NCI-H2107 treated with DMSO at 0.1 percent for 48 hours (cell line): ENCODE measurements at regions not wholly inside any gene's neighbourhood (a gene's known extent, or its start where the extent isn't known, plus 50 kb on each side); places are given as distances from the start of the nearest gene placed in this dataset.
"Not testable (repeated sequence)": the region's sequence is repeated elsewhere in the genome, so short reads cannot be mapped to it uniquely, and the experiment has no call there.

Source experiments
- DNase-seq: peaks from one replicate; lab custom pipeline; 2025; ENCODE audit not compliant: unreplicated experiment; lab: John Stamatoyannopoulos, UW

DNA sequence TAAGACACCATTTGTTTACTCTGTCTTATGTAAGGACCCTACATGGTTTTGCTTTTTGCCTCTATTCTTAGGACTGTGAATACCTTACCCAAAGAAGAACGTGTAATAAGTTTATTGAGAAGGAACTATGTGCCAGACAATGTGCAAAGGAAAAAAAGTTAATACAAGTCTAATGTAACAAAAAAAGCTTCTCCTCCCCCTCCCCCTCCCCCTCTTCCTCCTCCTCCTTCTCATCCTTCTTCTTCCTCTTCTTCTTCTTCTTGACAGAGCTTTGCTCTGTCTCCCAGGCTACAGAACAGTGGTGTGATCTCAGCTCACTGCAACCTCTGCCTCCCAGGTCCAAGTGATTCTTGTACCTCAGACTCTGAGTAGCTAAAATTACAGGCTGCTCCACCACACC, 50.9 kb upstream of the MITF start:
- DNase-seq: no peak

DNA sequence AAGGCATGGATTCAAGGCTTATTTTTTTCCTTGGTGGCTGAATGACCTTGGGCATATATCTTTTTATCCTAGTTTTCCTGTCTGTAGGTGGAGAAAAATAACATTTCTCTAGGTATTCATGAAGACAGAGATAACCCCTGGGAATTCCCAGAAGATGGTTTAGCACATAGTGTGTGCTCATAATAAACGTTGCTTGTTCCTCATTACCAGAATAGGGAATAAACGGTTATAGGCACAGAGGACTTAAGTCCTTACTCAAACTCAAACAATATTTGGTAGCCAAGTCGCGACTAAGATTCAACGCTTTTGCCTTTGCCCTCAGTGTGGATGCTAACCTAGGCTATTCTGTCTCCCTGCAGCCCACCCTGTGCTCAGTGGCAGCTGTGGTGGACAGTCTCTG, 51.6 kb upstream of the MITF start:
- no peak for DNase-seq

DNA sequence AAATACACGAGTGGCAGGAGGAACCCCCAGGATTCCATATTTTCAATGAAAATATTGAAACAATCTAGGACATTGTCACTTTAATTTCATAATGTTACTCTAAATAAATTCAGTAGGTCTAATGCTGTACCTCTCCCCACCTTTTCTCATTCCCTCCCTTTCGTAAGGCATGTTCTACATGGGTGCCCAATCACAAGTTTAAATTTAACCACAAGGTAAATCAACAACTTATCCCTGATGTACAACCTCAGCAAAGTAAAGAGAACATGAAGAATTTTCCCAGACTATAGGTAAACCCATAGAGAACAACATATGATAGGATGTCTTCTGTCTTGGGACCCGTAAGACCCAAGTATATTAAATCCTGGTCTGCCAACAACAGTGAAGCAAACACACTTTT, 53.2 kb upstream of the MITF start:
- no peak for DNase-seq

DNA sequence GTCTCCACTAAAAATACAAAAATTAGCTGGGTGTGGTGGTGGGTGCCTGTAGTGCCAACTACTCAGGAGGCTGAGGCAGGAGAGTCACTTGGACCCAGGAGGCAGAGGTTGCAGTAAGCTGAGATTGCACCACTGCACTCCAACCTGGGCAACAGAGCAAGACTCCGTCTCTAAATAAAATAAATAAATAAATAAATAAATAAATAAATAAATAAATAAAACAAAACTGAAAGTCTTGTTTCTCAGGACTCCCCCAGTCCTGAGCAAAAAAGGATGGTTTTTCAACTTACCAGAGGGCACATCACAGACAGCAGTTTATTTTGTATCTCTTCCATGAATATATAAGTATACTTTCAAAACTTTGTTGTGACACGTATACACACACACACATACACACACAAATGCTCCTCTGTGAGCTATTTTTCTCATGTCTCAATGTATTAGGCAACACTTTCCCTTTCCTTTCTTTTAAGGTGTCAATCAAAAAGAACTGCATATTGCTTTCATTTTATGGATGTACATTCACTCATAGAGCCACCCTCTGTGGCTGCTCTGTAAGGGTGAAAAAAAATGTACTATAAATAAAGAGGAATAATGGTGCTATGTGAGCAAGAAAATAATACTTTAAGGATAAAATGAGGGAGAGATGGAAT, 54.8 kb upstream of the MITF start:
- DNase-seq: no peak

DNA sequence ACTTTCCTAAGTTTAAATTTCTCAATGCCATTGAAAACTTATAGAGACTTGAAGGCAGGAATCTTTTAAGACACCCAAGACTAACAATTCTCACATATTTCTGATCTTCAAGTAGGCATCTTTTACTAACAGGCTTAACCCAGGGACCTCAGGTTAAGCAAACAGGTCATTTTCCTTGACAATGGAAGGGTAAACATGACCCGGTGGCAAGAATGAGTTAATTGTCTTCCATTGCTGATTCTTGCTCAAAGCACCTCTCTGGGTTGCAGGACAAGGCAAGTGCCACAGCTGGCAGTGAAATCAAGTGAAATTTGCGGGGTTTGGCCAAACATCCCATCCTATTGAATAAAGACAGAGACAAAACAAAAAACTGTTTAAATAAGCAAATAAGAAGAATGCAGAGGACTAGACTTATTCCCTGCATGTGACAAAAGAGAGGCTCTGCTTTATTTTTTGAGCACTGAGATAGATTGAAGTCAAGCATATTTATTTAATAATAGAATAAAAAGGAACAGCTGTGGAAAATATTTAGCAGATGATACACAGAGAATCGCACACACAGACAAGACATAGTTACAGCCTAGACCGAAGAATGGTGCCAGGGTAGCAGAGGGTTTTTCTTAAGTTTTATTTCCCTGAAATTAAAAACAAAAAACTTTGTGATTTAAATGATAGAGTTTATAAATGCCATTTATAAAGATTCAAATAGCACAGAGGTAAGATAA, 56.0 kb upstream of the MITF start:
- no peak for DNase-seq

DNA sequence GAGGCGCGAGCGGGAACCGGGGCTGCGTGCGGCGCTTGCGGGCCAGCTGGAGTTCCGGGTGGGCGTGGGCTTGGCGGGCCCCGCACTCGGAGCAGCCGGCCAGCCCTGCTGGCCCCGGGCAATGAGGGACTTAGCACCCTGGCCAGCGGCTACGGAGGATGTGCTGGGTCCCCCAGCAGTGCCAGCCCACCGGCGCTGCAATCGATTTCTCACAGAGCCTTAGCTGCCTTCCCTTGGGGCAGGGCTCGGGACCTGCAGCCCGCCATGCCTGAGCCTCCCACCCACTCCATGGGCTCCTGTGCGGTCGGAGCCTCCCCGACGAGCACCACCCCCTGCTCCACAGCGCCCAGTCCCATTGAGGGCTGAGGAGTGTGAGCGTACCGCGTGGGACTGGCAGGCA, 61.8 kb upstream of the MITF start:
- DNase-seq: not testable (repeated sequence)

DNA sequence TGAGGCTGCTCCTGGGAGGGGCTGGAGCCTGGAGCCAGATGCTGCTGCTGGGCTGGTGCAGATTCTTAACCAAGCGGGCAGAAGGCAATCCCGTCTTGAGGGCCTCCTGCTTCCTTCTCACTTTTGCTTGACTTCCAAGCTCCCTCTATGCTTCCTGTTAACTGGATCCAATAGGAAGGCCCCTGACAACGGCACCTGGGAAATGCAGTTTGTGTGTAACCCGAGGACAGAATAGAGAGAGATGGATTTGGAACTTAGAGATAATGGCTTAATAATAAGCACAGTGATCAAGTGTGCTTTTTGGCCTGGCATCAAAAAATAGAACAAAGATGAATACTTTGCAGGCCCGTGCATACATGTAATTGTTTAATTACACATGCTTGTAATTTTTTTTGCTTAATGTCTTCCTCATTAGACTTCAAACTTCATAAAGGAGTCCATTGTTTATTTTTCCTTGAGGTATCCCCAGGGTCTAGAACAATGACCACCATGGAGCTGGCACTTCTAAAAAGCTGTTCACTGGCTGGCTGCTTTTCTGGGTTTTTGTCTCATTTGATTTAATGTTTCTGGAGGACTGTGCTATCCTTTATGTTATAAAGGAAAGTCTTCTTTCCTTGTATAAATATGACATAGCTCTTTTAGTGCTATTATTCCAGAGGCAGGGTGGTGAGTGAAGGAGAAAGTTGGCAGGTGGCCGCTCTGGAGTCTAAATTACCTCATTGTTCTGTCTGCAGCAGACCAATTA, 63.3 kb upstream of the MITF start:
- no peak for DNase-seq

DNA sequence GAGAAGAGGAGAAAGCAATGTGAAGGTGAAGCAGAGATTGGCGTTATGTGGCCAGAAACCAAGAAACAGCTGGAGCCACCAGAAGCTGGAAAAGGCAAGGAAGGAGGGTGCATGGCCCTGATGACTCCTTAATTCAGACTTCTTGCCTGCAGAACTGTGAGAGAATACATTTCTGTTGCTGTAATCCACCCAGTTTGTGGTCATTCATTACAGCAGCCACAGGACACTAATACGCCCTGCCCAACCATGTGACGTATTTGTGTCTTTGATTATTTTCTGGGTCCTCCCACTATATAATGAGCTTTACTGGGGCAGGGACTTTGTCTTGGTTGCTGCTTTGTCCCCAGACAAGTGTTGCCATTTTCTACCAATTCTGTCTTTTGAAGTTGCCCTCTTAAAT, 64.5 kb upstream of the MITF start:
- DNase-seq: no peak

DNA sequence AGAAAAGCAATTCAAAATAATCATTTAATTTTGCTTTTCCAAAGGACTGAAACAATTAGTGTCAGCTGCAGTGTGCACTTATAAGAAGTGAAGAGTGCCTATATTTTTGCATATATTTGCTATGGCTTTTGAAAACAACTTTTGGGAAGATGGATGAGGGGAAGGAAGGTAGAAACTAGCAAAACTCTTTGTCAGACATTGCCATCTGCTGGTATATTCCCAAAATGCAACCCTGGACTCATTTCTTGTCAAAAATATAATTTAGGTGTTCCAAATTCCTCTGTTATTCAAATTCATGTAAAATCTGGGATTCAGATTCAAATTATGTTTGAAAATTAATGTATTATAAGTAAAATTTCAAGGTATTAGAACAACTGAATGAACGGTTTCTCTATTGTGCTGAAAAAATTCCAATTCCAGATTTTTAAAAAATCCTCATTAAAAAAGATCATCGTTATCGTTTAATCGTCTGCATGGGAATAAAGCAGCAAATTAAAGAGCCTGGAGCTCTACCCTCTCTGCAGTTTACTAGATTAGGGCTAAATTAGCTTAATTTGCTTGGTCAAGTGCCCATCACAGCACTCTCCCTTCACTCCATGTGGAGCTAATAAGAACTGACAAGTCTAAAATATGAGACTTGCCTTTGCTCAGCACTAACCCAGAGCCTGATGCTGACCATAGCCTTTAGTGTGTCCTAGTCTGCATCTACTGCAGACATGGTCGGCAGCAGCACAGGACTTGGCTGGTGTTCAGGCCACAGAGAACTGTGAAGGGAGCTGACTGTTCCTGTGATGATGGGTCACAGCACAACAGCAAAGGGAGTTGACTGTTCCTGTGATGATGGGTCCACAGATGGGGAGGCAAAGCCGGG, 67.9 kb upstream of the MITF start:
- no peak for DNase-seq

DNA sequence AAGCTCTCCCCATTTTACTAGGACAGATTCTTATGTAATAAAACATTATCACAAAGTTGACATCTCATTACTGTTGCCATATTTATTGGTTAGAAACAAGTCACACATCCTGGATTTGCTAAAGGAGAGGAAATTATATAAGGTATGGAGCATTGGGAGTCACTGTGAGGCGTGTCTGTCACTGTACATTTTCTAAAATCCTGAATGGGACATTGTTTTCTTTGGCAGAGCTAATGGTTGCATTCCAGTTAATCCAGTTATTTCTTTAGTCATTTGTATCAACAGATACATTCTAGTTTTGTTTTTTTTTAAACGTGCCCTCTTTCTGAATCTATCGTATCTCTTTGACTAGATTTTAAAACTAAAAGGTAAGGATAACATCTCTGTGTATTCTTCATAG, 70.2 kb upstream of the MITF start:
- DNase-seq: no peak

DNA sequence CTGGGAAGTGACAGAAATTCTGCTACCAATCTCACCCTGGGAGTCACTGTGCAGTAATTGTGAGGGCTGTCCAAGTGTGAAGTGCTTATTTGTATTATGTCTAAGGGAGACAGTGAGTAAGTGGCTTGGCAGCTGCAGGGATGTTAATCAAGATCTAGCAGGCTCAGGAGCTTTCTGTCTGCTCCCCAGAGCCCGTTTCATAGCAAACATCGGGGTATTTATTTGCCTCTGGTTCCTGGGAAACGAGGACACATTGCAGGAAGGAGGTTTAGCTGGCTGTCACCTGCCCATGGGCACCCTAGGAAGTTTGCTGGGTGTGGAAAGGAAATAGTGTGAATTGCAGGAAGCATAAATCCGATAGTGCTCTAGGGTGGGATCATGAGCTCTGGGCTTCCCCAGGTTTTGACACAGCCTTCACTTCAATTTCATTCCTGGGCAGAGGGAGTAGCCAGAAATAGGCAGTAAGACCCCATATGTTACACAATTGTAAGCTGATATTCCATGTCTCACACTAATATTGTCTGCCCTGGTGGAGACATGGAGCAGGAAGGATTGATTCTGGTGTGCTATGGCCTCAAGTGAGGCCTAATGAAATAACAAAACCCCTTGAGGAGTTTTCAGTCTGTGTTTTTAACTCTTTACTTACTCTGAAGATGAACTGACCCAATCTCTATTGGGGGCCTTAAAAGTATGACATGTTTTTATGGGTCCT, 74.1 kb upstream of the MITF start:
- peak; percentile 67 for DNase-seq

DNA sequence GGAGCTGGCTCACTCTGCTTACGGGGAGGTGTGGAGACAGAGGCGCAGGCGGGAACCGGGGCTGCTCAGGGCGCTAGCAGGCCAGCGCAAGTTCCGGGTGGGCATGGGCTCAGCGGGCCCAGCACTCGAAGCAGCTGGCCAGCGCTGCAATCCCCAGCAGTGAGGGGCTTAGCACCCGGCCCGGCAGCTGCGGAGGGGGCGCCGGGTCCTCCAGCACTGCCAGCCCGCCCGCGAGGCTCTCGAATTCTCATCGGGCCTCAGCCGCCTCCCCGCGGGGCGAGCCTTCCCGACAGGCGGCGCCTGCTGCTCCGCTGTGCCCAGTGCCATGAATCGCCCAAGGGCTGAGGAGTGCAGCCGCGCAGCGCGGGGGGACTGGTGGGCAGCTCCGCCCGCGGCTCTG, 78.6 kb upstream of the MITF start:
- no peak for DNase-seq

DNA sequence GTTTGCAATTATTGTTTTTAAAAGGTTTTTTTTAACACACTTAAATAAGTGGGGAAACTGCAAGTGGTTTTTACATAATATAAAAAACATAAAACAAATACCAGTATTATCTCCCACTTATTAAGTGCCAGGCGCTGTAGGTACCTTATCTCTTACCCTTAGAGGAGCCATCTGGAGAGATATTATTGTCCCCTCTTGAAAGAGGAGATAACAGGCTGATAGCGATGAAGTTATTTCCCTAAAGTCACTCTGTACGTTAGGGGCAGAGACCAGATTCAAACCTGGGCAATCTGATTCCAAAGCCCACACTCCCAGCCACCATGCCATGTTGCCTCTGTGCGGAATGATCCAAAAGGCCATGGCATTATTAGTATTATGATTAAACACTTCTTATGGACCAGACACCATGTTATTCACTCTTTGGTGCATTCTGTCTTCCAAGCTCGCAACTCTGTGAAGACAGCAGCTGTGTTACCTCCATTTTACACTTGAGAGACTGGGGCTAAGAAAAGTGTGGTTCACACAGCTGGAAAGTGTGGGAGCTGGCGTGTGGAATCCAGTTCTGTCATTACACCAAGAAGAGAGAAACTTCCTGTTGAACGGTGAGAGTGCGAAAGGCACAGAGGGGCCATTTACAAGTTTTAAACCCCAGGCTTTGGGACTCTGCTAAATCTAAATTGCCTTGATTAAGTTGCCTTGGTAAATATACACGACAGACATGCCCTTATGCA, 79.9 kb upstream of the MITF start:
- DNase-seq: no peak

DNA sequence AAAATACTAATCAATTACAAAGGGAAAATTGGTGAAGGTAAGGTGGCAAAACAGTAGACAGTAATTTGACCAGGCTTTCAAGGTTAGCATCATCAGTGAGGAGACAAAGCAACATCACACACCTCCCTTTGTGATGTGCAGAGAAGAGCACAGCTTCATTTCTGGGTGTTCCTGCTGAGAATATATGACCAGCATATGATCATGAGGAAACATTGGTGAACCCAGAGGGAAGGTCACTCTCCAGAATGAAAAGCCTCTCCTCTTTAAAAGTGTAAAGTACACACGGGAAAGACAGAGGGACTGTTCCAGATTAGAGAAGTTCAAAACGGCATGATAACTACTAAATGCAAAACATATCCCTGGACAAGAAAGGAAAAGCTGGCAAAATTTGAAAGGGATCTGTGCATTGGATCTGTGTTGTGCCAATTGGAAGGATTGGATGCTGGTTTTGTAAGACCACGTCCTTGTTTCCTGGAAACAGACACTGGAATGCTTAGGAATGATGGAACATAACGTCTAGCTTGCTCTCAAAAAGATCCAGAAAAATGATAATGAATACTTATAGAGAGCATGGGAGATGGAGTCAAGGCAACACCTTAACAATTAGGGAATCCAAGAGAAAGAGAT, 80.6 kb upstream of the MITF start:
- DNase-seq: no peak

DNA sequence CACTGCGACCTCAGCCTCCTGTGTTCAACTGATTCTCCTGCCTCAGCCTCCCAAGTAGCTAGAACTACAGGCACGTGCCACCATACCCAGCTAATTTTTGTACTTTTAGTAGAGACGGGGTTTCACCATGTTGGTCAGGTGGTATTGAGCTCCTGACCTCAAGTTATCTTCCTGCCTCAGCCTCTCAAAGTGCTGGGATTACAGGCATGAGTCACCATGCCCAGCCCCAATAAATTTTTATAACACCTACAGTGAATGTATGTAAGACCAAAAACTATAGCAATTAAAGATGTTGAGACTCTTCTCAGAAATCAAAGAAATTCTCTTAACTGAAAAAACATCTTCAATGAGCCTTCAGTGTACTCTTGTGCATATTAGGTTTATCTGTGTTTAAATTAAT, 82.2 kb upstream of the MITF start:
- not testable (repeated sequence) for DNase-seq

DNA sequence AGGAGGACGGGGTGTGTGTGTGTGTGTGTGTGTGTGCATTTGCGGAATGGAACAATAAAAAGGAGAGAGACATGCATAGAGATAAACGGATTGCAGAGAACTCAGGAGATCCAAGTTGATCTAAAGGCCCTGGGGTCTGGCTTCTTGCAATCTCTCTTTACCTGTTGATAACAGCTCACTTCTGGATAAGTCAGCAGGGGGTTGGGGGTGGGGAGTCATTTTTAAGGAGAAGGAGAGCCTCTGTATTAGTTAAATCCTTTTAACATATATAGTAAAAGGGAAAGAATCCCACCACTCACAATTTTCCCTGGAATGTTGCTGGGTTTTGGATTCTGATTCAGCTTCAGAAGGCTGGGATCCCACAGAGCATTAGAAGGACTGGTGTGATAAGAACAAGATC, 87.5 kb upstream of the MITF start:
- no peak for DNase-seq

DNA sequence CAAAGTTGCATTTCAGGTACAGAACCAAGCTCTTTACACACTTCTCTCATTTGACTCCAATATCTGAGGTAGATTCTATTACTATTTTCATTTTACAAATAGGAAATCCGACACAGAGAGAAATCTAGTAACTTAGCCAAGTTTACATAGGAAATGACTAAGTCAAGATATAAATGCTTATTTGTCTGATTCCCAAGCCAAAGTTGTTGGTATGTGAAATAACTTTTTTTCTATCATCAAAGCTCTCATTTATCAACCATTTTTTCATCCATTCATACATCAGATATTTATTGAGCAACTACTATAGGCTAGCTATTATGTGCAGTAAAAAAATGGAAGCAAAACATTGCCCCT, 89.2 kb upstream of the MITF start:
- DNase-seq: no peak

DNA sequence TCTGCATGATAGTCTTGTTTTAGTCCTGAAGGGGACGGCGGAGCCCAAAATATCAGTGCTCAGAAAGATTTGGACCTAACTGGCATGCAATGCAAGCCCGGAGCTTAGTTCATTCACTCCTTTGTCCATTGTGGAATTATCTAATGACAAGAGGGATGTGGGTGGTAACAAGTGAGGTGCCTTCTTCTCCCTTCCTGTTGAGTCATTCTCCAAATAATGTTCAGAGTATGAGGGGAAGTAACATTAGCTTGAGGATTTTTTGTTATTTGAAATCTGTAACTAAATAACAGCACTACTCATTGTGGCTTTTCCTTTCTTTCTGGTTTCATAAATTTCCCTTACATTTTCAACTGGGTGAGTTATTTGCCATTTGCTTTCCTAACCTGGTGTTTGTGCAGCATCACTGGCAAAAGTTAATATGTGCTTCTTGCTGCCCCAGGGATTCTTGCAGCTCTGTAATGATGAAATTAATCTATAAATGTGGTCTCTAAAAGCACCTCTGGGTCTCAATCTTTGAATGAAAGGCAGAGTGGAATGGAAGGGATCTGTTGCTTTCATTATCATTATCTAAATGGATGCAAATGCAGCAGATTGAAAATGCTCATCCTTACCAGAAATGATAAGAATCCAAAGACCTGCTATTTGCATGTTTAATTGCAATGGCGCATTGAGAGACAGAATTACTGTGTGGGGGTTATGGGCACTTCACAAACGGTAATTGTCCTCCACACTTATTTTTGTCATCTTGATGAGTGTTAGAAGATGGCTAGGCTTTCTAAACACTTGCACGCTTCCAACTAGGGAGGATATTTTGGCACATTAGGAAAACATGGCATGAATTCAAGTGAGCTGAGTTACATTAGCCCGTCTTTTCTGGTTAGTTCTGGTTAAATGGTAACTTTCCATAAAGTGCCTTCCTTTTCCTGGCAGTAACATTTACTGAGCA, 89.9 kb upstream of the MITF start:
- no peak for DNase-seq

DNA sequence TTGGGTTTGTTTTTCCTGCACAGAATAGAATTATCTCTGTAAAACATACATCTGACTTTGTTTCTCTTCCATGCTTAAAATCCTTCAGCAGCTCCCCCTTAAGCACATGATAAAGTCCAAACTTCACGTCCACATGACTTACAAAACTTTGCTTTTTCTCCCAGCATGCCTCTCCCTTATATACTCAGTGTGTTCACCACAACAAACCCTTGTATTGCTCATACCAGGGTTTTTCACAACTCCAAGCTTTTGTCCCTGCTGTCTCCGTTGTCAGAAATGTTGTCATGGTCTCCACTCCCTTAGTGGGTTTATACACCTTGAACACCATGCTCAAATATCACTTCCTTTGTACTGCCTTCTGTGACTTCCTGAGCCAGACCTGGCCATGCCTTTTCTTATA, 91.1 kb upstream of the MITF start:
- DNase-seq: no peak
